SU-DHL-6 (cell line): ENCODE measurements at regions not wholly inside any gene's neighbourhood (a gene's known extent, or its start where the extent isn't known, plus 50 kb on each side); places are given as distances from the start of the nearest gene placed in this dataset.
"Not testable (repeated sequence)": the region's sequence is repeated elsewhere in the genome, so short reads cannot be mapped to it uniquely, and the experiment has no call there.

ENCODE experiments used
- H2AFZ ChIP-seq: fragments of 200-600 bp; sonication (generic); 2 replicates; pipeline ENCODE4 v1.6.1; 2014; ENCODE audit warnings: low read depth, mild to moderate bottlenecking, moderate library complexity, mixed read lengths, antibody characterized with exemption, low read length; ENCODE audit not compliant: severe bottlenecking
- H3F3A ChIP-seq: fragments of 200-600 bp; shearing (Covaris generic); 2 replicates; pipeline ENCODE4 v1.6.0; 2016; ENCODE audit warnings: antibody characterized with exemption, mild to moderate bottlenecking; ENCODE audit not compliant: insufficient read depth
- H3K27ac ChIP-seq: fragments of 200-600 bp; sonication (generic); 2 replicates; pipeline ENCODE4 v1.5.1; 2016; ENCODE audit warnings: low read depth, mild to moderate bottlenecking, low read length, moderate library complexity, mixed read lengths
- H3K27me3 ChIP-seq: fragments of 200-600 bp; sonication (generic), shearing (Covaris generic); 2 replicates; pipeline ENCODE4 v1.6.0; 2014; ENCODE audit warnings: mild to moderate bottlenecking, low read length
- H3K36me3 ChIP-seq: fragments of 200-600 bp; sonication (generic); 2 replicates; pipeline ENCODE4 v1.6.1; 2014; ENCODE audit warnings: mild to moderate bottlenecking, low read length, mixed read lengths
- H3K4me2 ChIP-seq: fragments of 300-600, 200-600 bp; shearing (Covaris generic), sonication (generic); 2 replicates; pipeline ENCODE4 v1.6.0; 2014; ENCODE audit warnings: low read length, low read depth, mild to moderate bottlenecking; ENCODE audit not compliant: poor library complexity, severe bottlenecking
- H3K4me3 ChIP-seq: fragments of 200-600 bp; sonication (generic); 2 replicates; pipeline ENCODE4 v1.5.1; 2014; ENCODE audit warnings: antibody characterized with exemption, low read length, mild to moderate bottlenecking, mixed read lengths; ENCODE audit not compliant: insufficient read depth, poor library complexity, severe bottlenecking
- H3K79me2 ChIP-seq: fragments of 200-600 bp; sonication (generic); 2 replicates; pipeline ENCODE4 v1.6.1; 2014; ENCODE audit warnings: mild to moderate bottlenecking, low read length, moderate library complexity; ENCODE audit not compliant: insufficient read depth
- H3K9ac ChIP-seq: fragments of 200-600 bp; sonication (generic); 2 replicates; pipeline ENCODE4 v1.7.0; 2014; ENCODE audit warnings: mild to moderate bottlenecking, low read length
- H3K9me2 ChIP-seq: fragments of 200-600 bp; sonication (generic); replicated peaks from 2 replicates; pipeline ENCODE4 v1.6.1; 2014; ENCODE audit warnings: low read length; ENCODE audit not compliant: insufficient read depth
- H3K9me3 ChIP-seq: fragments of 200-600 bp; sonication (generic); 2 replicates; pipeline ENCODE4 v1.6.1; 2014; ENCODE audit warnings: low read length, mixed read lengths; ENCODE audit not compliant: insufficient read depth
- H4K20me1 ChIP-seq: fragments of 200-600 bp; sonication (generic); 2 replicates; pipeline ENCODE4 v1.6.1; 2014; ENCODE audit warnings: low read depth, mild to moderate bottlenecking, antibody characterized with exemption, low read length, moderate library complexity, mixed read lengths
- EZH2phosphoT487 ChIP-seq: fragments of 200-600 bp; sonication (generic), shearing (Covaris generic); conservative IDR thresholded peaks from 2 replicates; pipeline ENCODE4 v1.6.1; 2018; ENCODE audit warnings: mild to moderate bottlenecking, antibody characterized with exemption, low read length, moderate library complexity, mixed read lengths
- TF ChIP-seq, protein P1 (sequence below): fragments of 200-600 bp; sonication (generic); IDR thresholded peaks from one replicate; pipeline ENCODE4 v1.5.1; 2017; ENCODE audit warnings: antibody characterized with exemption, mild to moderate bottlenecking, low read length, moderate library complexity; ENCODE audit not compliant: insufficient read depth, poor library complexity, severe bottlenecking

DNA sequence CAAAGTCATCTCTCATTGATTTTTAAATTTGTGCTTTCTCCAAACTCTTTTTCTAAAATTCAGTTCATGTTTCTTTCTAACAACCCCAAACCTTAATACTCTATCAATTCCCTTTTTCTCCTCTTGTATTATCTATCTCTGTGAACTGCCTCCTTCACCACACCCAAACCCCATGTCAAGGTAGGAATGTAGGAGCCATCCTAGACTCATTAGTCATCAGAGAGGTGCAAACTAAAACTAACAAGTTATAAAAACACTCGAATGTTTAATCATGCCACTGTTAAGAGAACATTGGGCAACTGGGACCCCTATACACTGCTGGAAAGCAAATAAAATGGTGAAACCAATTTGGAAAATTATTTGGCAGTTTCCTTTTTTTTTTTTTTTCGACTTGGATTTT, 533.8 kb upstream of the LRRN3 start:
- Histone ChIP-seq H3K36me3 (no peaks in the 10 kb centered on the region), H3K9me2 (no peaks in the 10 kb centered on the region), H4K20me1 (no peaks in the 10 kb centered on the region), H3K9me3 (no peaks in the 10 kb centered on the region), H3K9ac (no peak overlapping the region), H3F3A (no peaks in the 10 kb centered on the region), H3K4me2 (no peak overlapping the region), H2AFZ (no peak overlapping the region), H3K79me2 (no peaks in the 10 kb centered on the region), H3K27ac (no peak overlapping the region), H3K4me3 (no peak overlapping the region), H3K27me3 (no peaks in the 10 kb centered on the region)
- TF ChIP-seq, protein P1, sequence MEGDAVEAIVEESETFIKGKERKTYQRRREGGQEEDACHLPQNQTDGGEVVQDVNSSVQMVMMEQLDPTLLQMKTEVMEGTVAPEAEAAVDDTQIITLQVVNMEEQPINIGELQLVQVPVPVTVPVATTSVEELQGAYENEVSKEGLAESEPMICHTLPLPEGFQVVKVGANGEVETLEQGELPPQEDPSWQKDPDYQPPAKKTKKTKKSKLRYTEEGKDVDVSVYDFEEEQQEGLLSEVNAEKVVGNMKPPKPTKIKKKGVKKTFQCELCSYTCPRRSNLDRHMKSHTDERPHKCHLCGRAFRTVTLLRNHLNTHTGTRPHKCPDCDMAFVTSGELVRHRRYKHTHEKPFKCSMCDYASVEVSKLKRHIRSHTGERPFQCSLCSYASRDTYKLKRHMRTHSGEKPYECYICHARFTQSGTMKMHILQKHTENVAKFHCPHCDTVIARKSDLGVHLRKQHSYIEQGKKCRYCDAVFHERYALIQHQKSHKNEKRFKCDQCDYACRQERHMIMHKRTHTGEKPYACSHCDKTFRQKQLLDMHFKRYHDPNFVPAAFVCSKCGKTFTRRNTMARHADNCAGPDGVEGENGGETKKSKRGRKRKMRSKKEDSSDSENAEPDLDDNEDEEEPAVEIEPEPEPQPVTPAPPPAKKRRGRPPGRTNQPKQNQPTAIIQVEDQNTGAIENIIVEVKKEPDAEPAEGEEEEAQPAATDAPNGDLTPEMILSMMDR = no peak
- TF ChIP-seq EZH2phosphoT487 = no peak

DNA sequence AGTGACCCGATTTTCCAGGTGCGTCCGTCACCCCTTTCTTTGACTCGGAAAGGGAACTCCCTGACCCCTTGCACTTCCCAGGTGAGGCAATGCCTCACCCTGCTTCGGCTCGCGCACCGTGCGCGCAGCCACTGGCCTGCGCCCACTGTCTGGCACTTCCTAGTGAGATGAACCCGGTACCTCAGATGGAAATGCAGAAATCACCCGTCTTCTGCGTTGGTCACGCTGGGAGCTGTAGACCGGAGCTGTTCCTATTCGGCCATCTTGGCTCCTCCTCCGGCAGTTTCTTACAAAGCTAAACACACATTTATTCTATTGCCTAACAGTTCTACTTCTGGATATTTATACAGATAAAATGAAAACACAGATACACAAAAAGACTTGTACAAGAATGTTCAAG, 527.6 kb upstream of the LRRN3 start:
- not testable (repeated sequence) for H3K4me2 ChIP-seq, H3K9me2 ChIP-seq, H3K4me3 ChIP-seq, H3K36me3 ChIP-seq, H3K9me3 ChIP-seq, H3K9ac ChIP-seq, H3K27me3 ChIP-seq, H3F3A ChIP-seq, H2AFZ ChIP-seq, H3K27ac ChIP-seq, H3K79me2 ChIP-seq, H4K20me1 ChIP-seq

GRCh38 chr7:110564246-110564645, 526.7 kb upstream of the LRRN3 start:
- no peak overlapping the region for H3K4me3 ChIP-seq
- TF ChIP-seq, protein P1 = no peak
- no peak for TF ChIP-seq EZH2phosphoT487
- no peaks in the 10 kb centered on the region for H3K27me3 ChIP-seq
- no peaks in the 10 kb centered on the region for H3F3A ChIP-seq
- no peak overlapping the region for H3K9ac ChIP-seq
- H3K36me3 ChIP-seq = no peaks in the 10 kb centered on the region
- H3K79me2 ChIP-seq = no peaks in the 10 kb centered on the region
- no peak overlapping the region for H2AFZ ChIP-seq
- no peak overlapping the region for H3K4me2 ChIP-seq
- H4K20me1 ChIP-seq = no peaks in the 10 kb centered on the region
- H3K9me2 ChIP-seq = no peaks in the 10 kb centered on the region
- no peak overlapping the region for H3K27ac ChIP-seq
- no peaks in the 10 kb centered on the region for H3K9me3 ChIP-seq

GRCh38 chr7:110568388-110568787, 522.5 kb upstream of the LRRN3 start:
- H3K36me3 ChIP-seq = no peaks in the 10 kb centered on the region
- H3K4me3 ChIP-seq = no peak overlapping the region
- no peaks in the 10 kb centered on the region for H3K79me2 ChIP-seq
- no peaks in the 10 kb centered on the region for H3K9me2 ChIP-seq
- no peak overlapping the region for H3K9ac ChIP-seq
- H2AFZ ChIP-seq = no peak overlapping the region
- H4K20me1 ChIP-seq = no peaks in the 10 kb centered on the region
- no peaks in the 10 kb centered on the region for H3F3A ChIP-seq
- no peak overlapping the region for H3K4me2 ChIP-seq
- no peaks in the 10 kb centered on the region for H3K27me3 ChIP-seq
- TF ChIP-seq EZH2phosphoT487 = no peak
- TF ChIP-seq, protein P1 = no peak
- no peaks in the 10 kb centered on the region for H3K9me3 ChIP-seq
- no peak overlapping the region for H3K27ac ChIP-seq
